ENCODE measurements at regions not wholly inside any gene's neighbourhood (a gene's known extent, or its start where the extent isn't known, plus 50 kb on each side); places are given as distances from the start of the nearest gene placed in this dataset.

- Histone ChIP-seq H3K27me3 (ENCODE audit: insufficient read depth, low read length) (no peaks in the 10 kb centered on the region), H3K27ac (ENCODE audit: low read depth, low read length) (no peak overlapping the region), H3K9ac (ENCODE audit: low read length) (no peak overlapping the region), H3K9me2 (ENCODE audit: insufficient read depth) (no peaks in the 10 kb centered on the region), H2AFZ (ENCODE audit: low read depth, low read length, poor library complexity, severe bottlenecking) (no peak overlapping the region), H3K9me3 (ENCODE audit: control insufficient read depth in 1 of 2, insufficient read depth in 1 of 2, low read depth in 1 of 2, low read length in 2 of 2) (no peaks in the 10 kb centered on the region), H3K79me2 (ENCODE audit: insufficient read depth, low read length) (no peaks in the 10 kb centered on the region), H3K4me3 (replicated peaks in 1 of 2; ENCODE audit: low read depth in 1 of 2, low read length in 2 of 2) (no peak overlapping the region), H3K36me3 (ENCODE audit: control insufficient read depth in 1 of 2, insufficient read depth in 2 of 2, low read length in 2 of 2) (no peaks in the 10 kb centered on the region), H4K20me1 (ENCODE audit: insufficient read depth) (no peaks in the 10 kb centered on the region), H3K4me1 (ENCODE audit: control insufficient read depth in 1 of 2, insufficient read depth in 2 of 2, low read length in 2 of 2) (peaks cover 14 to 25% of the 10 kb centered on the region in 2 experiments; a peak in 3 of 4 replicates), H3K4me2 (ENCODE audit: low read length) (peak overlapping the region; percentile 7; the same call in 1 of the 2 replicates)
- no TSS peak for BruUV-seq (replicated peaks)
- ChIA-PET CTCF (no interaction called here), RAD21 (ENCODE audit: low non-redundant PET in 1 of 2, low total read pairs in 2 of 2, uncharacterized antibody in 2 of 2, unreplicated experiment in 2 of 2) (interaction anchor here in 1 of 2 experiments (1.0 kb wide), 1 partner anchor 239 kb away, joined by 3 read pairs; no protein-coding TSS in a partner anchor), POLR2A (no interaction called here)
- ATAC-seq (peak; percentile 76), DNase-seq (ENCODE audit: low read depth, low spot score) (peak; percentile 42)
- TF ChIP-seq POLR2AphosphoS5 (IDR thresholded peaks at IDR 0.05; ENCODE audit: low read depth, low read length) (peak; percentile 35), ATF3 (IDR thresholded peaks at IDR 0.05) (no peak), ZNF274 (IDR thresholded peaks at IDR 0.05; ENCODE audit: low read depth, low read length) (no peak), YY1 (IDR thresholded peaks at IDR 0.05; ENCODE audit: extremely low read depth, insufficient replicate concordance, low read depth, low read length) (peak; percentile 66), SRF (IDR thresholded peaks at IDR 0.05; ENCODE audit: low read depth) (no peak), TCF7L2 (IDR thresholded peaks at IDR 0.05; ENCODE audit: borderline replicate concordance, extremely low read depth, insufficient read depth, insufficient read length) (no peak), CTCF (IDR thresholded peaks at IDR 0.05 in 2 of 3, conservative IDR thresholded peaks at IDR 0.05 in 1 of 3; ENCODE audit: borderline replicate concordance in 1 of 3, insufficient read depth in 1 of 3, low read depth in 2 of 3, low read length in 2 of 3) (no peak), SP1 (IDR thresholded peaks at IDR 0.05; ENCODE audit: low read depth) (peak; percentile 43; the same call in 1 of the 2 replicates), CBX3 (IDR thresholded peaks at IDR 0.05; ENCODE audit: low read depth) (peak; percentile 93)
- TF ChIP-seq, protein P1, sequence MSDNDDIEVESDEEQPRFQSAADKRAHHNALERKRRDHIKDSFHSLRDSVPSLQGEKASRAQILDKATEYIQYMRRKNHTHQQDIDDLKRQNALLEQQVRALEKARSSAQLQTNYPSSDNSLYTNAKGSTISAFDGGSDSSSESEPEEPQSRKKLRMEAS (IDR thresholded peaks at IDR 0.05): peak; percentile 98
- intact Hi-C loops (cut with micrococcal nuclease): no loop called here
Measured at GRCh38 chr7:26616235-26616634, 248.2 kb downstream of the SKAP2 start.
